PC-3 (cell line): ENCODE measurements at regions not wholly inside any gene's neighbourhood (a gene's known extent, or its start where the extent isn't known, plus 50 kb on each side); places are given as distances from the start of the nearest gene placed in this dataset.

ENCODE experiments used
- CTCF ChIP-seq: fragments of 300-600 bp; sonication (generic); conservative IDR thresholded peaks from 2 replicates; pipeline ENCODE4 v1.5.1; 2017; ENCODE audit warnings: antibody characterized with exemption, low read depth, mild to moderate bottlenecking, low read length
- EZH2 ChIP-seq: fragments of 300-600 bp; sonication (generic); IDR thresholded peaks from one replicate; pipeline ENCODE4 v1.6.1; 2017; ENCODE audit warnings: antibody characterized with exemption, mild to moderate bottlenecking, low read length; ENCODE audit not compliant: unreplicated experiment
- EZH2phosphoT487 ChIP-seq: fragments of 300-600 bp; sonication (generic); IDR thresholded peaks from 2 replicates; pipeline ENCODE4 v1.6.1; 2018; ENCODE audit warnings: mild to moderate bottlenecking, antibody characterized with exemption, low read length, borderline replicate concordance

DNA sequence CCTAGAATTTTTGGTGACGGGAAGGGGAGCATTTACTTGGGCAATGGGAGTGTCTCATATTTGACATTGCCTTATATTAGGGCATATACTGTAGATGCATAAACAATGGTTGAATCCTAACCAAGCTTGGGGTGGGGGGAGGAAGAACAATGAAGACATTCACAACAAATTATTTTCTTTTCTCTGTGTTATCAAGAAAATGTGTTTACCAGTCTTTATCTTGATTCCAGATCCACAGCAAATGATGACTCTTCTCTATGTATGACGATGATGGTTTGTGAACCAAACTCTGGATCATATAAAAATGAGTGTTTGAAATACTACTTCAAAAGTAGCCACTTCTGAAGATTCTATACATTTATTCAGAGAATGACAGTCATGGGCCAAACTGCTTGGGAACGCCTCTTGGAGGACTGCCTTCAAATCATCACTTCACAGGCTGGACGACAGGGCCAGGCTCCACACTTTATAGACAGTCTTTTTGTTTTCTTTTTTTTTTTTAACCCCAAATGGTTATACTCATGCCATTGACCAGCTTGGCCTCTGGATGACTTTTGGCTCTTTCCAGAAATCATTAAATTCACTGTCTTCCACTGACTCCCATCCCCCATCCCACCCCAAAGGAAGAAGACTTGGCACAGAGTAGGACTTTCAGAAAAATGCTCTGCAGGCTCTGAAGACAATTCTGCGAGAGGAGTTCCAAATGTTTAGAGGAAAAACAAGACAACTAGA is 123.8 kb upstream of the LIFR start:
- no peak for TF ChIP-seq CTCF
- TF ChIP-seq EZH2: no peak
- TF ChIP-seq EZH2phosphoT487: no peak
